HG02642 (cell line): ENCODE measurements at regions not wholly inside any gene's neighbourhood (a gene's known extent, or its start where the extent isn't known, plus 50 kb on each side); places are given as distances from the start of the nearest gene placed in this dataset.

Experiments
- ATAC-seq: cut with Tn5 transposase; IDR thresholded peaks from one replicate; pipeline ENCODE4 v1.9.1; 2021; ENCODE audit warnings: mild to moderate bottlenecking; ENCODE audit not compliant: unreplicated experiment, poor library complexity

GRCh38 chr18:37662099-37662498, 96.5 kb upstream of the CELF4 start:
- no peak for ATAC-seq

GRCh38 chr18:37661478-37661877, 95.9 kb upstream of the CELF4 start:
- no peak for ATAC-seq

- ATAC-seq: no peak
Observed at GRCh38 chr18:37661061-37661460, 95.5 kb upstream of the CELF4 start.

- no peak for ATAC-seq
Observed at GRCh38 chr18:37660658-37661057, 95.1 kb upstream of the CELF4 start.

- ATAC-seq: no peak
Observed at GRCh38 chr18:37659906-37660305, 94.3 kb upstream of the CELF4 start.

- no peak for ATAC-seq
Observed at GRCh38 chr18:37658894-37659293, 93.3 kb upstream of the CELF4 start.

- ATAC-seq: no peak
Observed at GRCh38 chr18:37657493-37657892, 91.9 kb upstream of the CELF4 start.

- no peak for ATAC-seq
Observed at GRCh38 chr18:37654731-37655369, 89.3 kb upstream of the CELF4 start.

- ATAC-seq: no peak
Observed at GRCh38 chr18:37654034-37654433, 88.4 kb upstream of the CELF4 start.

- ATAC-seq: no peak
Observed at GRCh38 chr18:37653618-37654017, 88.0 kb upstream of the CELF4 start.

- no peak for ATAC-seq
Observed at GRCh38 chr18:37649930-37650329, 84.3 kb upstream of the CELF4 start.

- no peak for ATAC-seq
Observed at GRCh38 chr18:37649416-37649815, 83.8 kb upstream of the CELF4 start.

- ATAC-seq: no peak
Observed at GRCh38 chr18:37641573-37641972, 76.0 kb upstream of the CELF4 start.

- ATAC-seq: no peak
Observed at GRCh38 chr18:37640504-37640903, 74.9 kb upstream of the CELF4 start.

- ATAC-seq: no peak
Observed at GRCh38 chr18:37639846-37640245, 74.2 kb upstream of the CELF4 start.

- no peak for ATAC-seq
Observed at GRCh38 chr18:37637478-37637850, 71.9 kb upstream of the CELF4 start.

- no peak for ATAC-seq
Observed at GRCh38 chr18:37636831-37637477, 71.4 kb upstream of the CELF4 start.

GRCh38 chr18:37634516-37634915, 68.9 kb upstream of the CELF4 start:
- ATAC-seq: no peak

- ATAC-seq: no peak
Observed at GRCh38 chr18:37631422-37631821, 65.8 kb upstream of the CELF4 start.

GRCh38 chr18:37630334-37630733, 64.7 kb upstream of the CELF4 start:
- ATAC-seq: no peak

GRCh38 chr18:37628470-37629220, 63.0 kb upstream of the CELF4 start:
- ATAC-seq: no peak

GRCh38 chr18:37624318-37624717, 58.7 kb upstream of the CELF4 start:
- ATAC-seq: no peak
